Smooth muscle cell (in vitro differentiated cells): ENCODE measurements at regions not wholly inside any gene's neighbourhood (a gene's known extent, or its start where the extent isn't known, plus 50 kb on each side); places are given as distances from the start of the nearest gene placed in this dataset.

ENCODE experiments used
- DNase-seq: peaks from one replicate; lab custom pipeline; 2025; ENCODE audit not compliant: unreplicated experiment; lab: John Stamatoyannopoulos, UW
- H2AFZ ChIP-seq: fragments of 200-600 bp; sonication (generic); 2 replicates; pipeline ENCODE4 v1.6.0; 2016; ENCODE audit warnings: antibody characterized with exemption, low read depth, mild to moderate bottlenecking
- H3F3A ChIP-seq: fragments of 200-600 bp; sonication (generic); 2 replicates; pipeline ENCODE4 v1.6.0; 2017; ENCODE audit warnings: antibody characterized with exemption, low read depth
- H3K27ac ChIP-seq: fragments of 200-600 bp; sonication (generic); 2 replicates; pipeline ENCODE4 v1.5.1; 2016; ENCODE audit warnings: low read depth, mild to moderate bottlenecking
- H3K27me3 ChIP-seq: fragments of 200-600 bp; sonication (generic); 2 replicates; pipeline ENCODE4 v1.6.1; 2016; ENCODE audit warnings: low read depth, mild to moderate bottlenecking
- H3K36me3 ChIP-seq: fragments of 200-600 bp; sonication (generic); 2 replicates; pipeline ENCODE4 v1.5.1; 2016; ENCODE audit warnings: low read depth
- H3K4me1 ChIP-seq: fragments of 200-600 bp; sonication (generic); 2 replicates; pipeline ENCODE4 v1.5.1; 2016; ENCODE audit warnings: low read depth
- H3K4me2 ChIP-seq: fragments of 200-600 bp; sonication (generic); 2 replicates; pipeline ENCODE4 v1.6.0; 2016; ENCODE audit warnings: mild to moderate bottlenecking
- H3K4me3 ChIP-seq: fragments of 200-600 bp; sonication (generic); 2 replicates; pipeline ENCODE4 v1.5.1; 2016; ENCODE audit warnings: mild to moderate bottlenecking
- H3K79me2 ChIP-seq: fragments of 200-600 bp; sonication (generic); 2 replicates; pipeline ENCODE4 v1.6.0; 2016; ENCODE audit warnings: low read depth, mild to moderate bottlenecking
- H3K9ac ChIP-seq: fragments of 200-600 bp; sonication (generic); 2 replicates; pipeline ENCODE4 v1.6.0; 2016; ENCODE audit warnings: low read depth
- H3K9me3 ChIP-seq: fragments of 200-600 bp; sonication (generic); replicated peaks from 2 replicates; pipeline ENCODE4 v1.5.1; 2016; ENCODE audit warnings: low read depth
- H4K20me1 ChIP-seq: fragments of 200-600 bp; sonication (generic); 2 replicates; pipeline ENCODE4 v1.6.0; 2016; ENCODE audit warnings: low read depth
- WGBS: methylation state at CpG from one replicate; pipeline ENCODE4 v1.1.7; 2016; ENCODE audit warnings: low lambda C conversion rate; 5-methylcytosine and 5-hydroxymethylcytosine counted together
- TF ChIP-seq, protein P1 (sequence below): fragments of 200-600 bp; sonication (generic); IDR thresholded peaks from 2 replicates; pipeline ENCODE4 v1.5.1; 2017; ENCODE audit warnings: borderline replicate concordance, mild to moderate bottlenecking, antibody characterized with exemption; ENCODE audit not compliant: insufficient read depth, poor library complexity, severe bottlenecking

GRCh38 chr13:50205581-50205980 is 190.3 kb downstream of the KCNRG start:
- Histone ChIP-seq H2AFZ (no peak overlapping the region), H3K79me2 (no peaks in the 10 kb centered on the region), H3K4me2 (no peak overlapping the region), H3K9me3 (no peaks in the 10 kb centered on the region), H3K4me1 (peaks cover 9% of the 10 kb centered on the region), H3F3A (peaks cover 3% of the 10 kb centered on the region), H3K27ac (no peak overlapping the region), H4K20me1 (no peaks in the 10 kb centered on the region), H3K4me3 (no peak overlapping the region), H3K27me3 (no peaks in the 10 kb centered on the region), H3K9ac (no peak overlapping the region), H3K36me3 (no peaks in the 10 kb centered on the region)
- DNase-seq, result no peak
- 95% methylated on average over 2 of the region's 2 CpGs for WGBS
- TF ChIP-seq, protein P1, sequence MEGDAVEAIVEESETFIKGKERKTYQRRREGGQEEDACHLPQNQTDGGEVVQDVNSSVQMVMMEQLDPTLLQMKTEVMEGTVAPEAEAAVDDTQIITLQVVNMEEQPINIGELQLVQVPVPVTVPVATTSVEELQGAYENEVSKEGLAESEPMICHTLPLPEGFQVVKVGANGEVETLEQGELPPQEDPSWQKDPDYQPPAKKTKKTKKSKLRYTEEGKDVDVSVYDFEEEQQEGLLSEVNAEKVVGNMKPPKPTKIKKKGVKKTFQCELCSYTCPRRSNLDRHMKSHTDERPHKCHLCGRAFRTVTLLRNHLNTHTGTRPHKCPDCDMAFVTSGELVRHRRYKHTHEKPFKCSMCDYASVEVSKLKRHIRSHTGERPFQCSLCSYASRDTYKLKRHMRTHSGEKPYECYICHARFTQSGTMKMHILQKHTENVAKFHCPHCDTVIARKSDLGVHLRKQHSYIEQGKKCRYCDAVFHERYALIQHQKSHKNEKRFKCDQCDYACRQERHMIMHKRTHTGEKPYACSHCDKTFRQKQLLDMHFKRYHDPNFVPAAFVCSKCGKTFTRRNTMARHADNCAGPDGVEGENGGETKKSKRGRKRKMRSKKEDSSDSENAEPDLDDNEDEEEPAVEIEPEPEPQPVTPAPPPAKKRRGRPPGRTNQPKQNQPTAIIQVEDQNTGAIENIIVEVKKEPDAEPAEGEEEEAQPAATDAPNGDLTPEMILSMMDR, result no peak

DNA sequence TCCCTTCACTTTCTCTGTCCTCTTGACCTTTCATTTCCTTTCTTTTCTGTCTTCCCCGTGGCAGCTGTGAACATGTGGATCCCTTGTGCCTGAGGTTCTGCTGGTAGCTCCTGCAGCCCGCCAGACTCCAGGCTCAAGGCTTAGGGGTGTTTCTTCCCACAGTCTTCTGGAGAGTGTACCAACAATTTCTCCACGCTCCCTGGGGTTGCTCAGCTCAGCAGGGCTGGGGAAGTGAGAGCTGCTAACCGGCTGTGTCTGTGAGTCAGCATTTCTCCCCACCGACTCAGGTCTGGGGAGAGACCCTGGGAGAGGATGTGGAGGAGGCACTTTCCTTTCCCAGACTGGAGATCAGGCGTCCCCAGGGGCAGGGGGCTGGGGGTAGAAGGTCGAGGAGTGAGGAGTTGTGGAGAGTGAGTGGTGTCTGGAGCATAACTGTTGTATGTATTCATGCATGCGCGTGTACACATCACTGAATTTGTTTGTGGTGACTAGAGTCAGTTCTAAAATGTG is 193.6 kb downstream of the KCNRG start:
- TF ChIP-seq, protein P1, result no peak
- H3K36me3 ChIP-seq, result no peaks in the 10 kb centered on the region
- H3K4me3 ChIP-seq, result peak overlapping the region; percentile 28
- peak overlapping the region; percentile 61 for H2AFZ ChIP-seq
- H3K4me1 ChIP-seq, result peaks cover 9% of the 10 kb centered on the region
- H3K79me2 ChIP-seq, result no peaks in the 10 kb centered on the region
- H3K27ac ChIP-seq, result peak overlapping the region; percentile 89
- peak overlapping the region; percentile 11 for H3K9ac ChIP-seq
- H3F3A ChIP-seq, result peaks cover 3% of the 10 kb centered on the region
- 10% methylated on average over 9 of the region's 9 CpGs for WGBS
- peaks cover 7% of the 10 kb centered on the region for H3K9me3 ChIP-seq
- peak overlapping the region; percentile 78 for H3K4me2 ChIP-seq
- H4K20me1 ChIP-seq, result no peaks in the 10 kb centered on the region
- DNase-seq, result peak; percentile 17
- H3K27me3 ChIP-seq, result no peaks in the 10 kb centered on the region

- H3F3A ChIP-seq, result peaks cover 3% of the 10 kb centered on the region
- peak overlapping the region; percentile 78 for H3K4me2 ChIP-seq
- no peaks in the 10 kb centered on the region for H3K79me2 ChIP-seq
- no peaks in the 10 kb centered on the region for H3K27me3 ChIP-seq
- H3K4me1 ChIP-seq, result peaks cover 9% of the 10 kb centered on the region
- no peaks in the 10 kb centered on the region for H4K20me1 ChIP-seq
- H3K27ac ChIP-seq, result peak overlapping the region; percentile 89
- no peaks in the 10 kb centered on the region for H3K36me3 ChIP-seq
- H2AFZ ChIP-seq, result no peak overlapping the region
- H3K9me3 ChIP-seq, result peaks cover 7% of the 10 kb centered on the region
- DNase-seq, result no peak
- 45% methylated on average over 1 of the region's 1 CpG for WGBS
- TF ChIP-seq, protein P1, result no peak
- no peak overlapping the region for H3K4me3 ChIP-seq
- H3K9ac ChIP-seq, result no peak overlapping the region
Observed at GRCh38 chr13:50209631-50210030, 194.4 kb downstream of the KCNRG start.

GRCh38 chr13:50213526-50213925 is 198.3 kb downstream of the KCNRG start:
- H3K36me3 ChIP-seq, result no peaks in the 10 kb centered on the region
- 91% methylated on average over 1 of the region's 1 CpG for WGBS
- H3F3A ChIP-seq, result peaks cover 3% of the 10 kb centered on the region
- no peak overlapping the region for H2AFZ ChIP-seq
- TF ChIP-seq, protein P1, result no peak
- H3K4me2 ChIP-seq, result no peak overlapping the region
- H4K20me1 ChIP-seq, result no peaks in the 10 kb centered on the region
- H3K9me3 ChIP-seq, result peaks cover 7% of the 10 kb centered on the region
- no peak overlapping the region for H3K9ac ChIP-seq
- no peak for DNase-seq
- H3K4me3 ChIP-seq, result no peak overlapping the region
- H3K27ac ChIP-seq, result no peak overlapping the region
- H3K79me2 ChIP-seq, result no peaks in the 10 kb centered on the region
- no peaks in the 10 kb centered on the region for H3K27me3 ChIP-seq
- H3K4me1 ChIP-seq, result peaks cover 9% of the 10 kb centered on the region
